ENCODE measurements at regions not wholly inside any gene's neighbourhood (a gene's known extent, or its start where the extent isn't known, plus 50 kb on each side); places are given as distances from the start of the nearest gene placed in this dataset.

GRCh38 chr10:84706431-84706830 is 378.0 kb downstream of the CCSER2 start:
- no peak overlapping the region for H3K4me3 ChIP-seq
- no peaks in the 10 kb centered on the region for H3K9me3 ChIP-seq
- H3K27me3 ChIP-seq, result no peaks in the 10 kb centered on the region
- no peak for ATAC-seq
- no peak for DNase-seq
- no peaks in the 10 kb centered on the region for H3K36me3 ChIP-seq
- no peaks in the 10 kb centered on the region for H3K4me1 ChIP-seq
- no peak overlapping the region for H3K27ac ChIP-seq
- TF ChIP-seq CTCF (IDR thresholded peaks at IDR 0.05), result no peak
- intact Hi-C loops (cut with DNase I), result no loop called here

GRCh38 chr10:84706875-84707274 is 378.5 kb downstream of the CCSER2 start:
- intact Hi-C loops (cut with DNase I), result no loop called here
- H3K27me3 ChIP-seq, result no peaks in the 10 kb centered on the region
- no peak overlapping the region for H3K27ac ChIP-seq
- ATAC-seq (no peak), DNase-seq (no peak)
- H3K9me3 ChIP-seq, result no peaks in the 10 kb centered on the region
- no peaks in the 10 kb centered on the region for H3K36me3 ChIP-seq
- no peaks in the 10 kb centered on the region for H3K4me1 ChIP-seq
- H3K4me3 ChIP-seq, result no peak overlapping the region
- no peak for TF ChIP-seq CTCF (IDR thresholded peaks at IDR 0.05)

- intact Hi-C loops (cut with DNase I), result no loop called here
- no peaks in the 10 kb centered on the region for H3K27me3 ChIP-seq
- DNase-seq (peak in 1 of 4 donors; percentile 24), ATAC-seq (peak; percentile 90)
- H3K36me3 ChIP-seq, result no peaks in the 10 kb centered on the region
- H3K27ac ChIP-seq, result no peak overlapping the region
- H3K4me1 ChIP-seq, result no peaks in the 10 kb centered on the region
- peak in 1 of 2 donors; percentile 35 for TF ChIP-seq CTCF (IDR thresholded peaks at IDR 0.05)
- H3K4me3 ChIP-seq, result no peak overlapping the region
- H3K9me3 ChIP-seq, result no peaks in the 10 kb centered on the region
Observed at GRCh38 chr10:84715911-84716310, 387.5 kb downstream of the CCSER2 start.

GRCh38 chr10:84718877-84719616 is 390.7 kb downstream of the CCSER2 start:
- no peak for DNase-seq
- Histone ChIP-seq H3K36me3 (no peaks in the 10 kb centered on the region), H3K4me3 (no peak overlapping the region), H3K27me3 (no peaks in the 10 kb centered on the region), H3K4me1 (no peaks in the 10 kb centered on the region), H3K9me3 (no peaks in the 10 kb centered on the region), H3K27ac (no peak overlapping the region)
- no peak for TF ChIP-seq CTCF (IDR thresholded peaks at IDR 0.05)
- intact Hi-C loops (cut with DNase I), result no loop called here
- no peak for ATAC-seq

- Histone ChIP-seq H3K4me3 (no peak overlapping the region), H3K4me1 (no peaks in the 10 kb centered on the region), H3K36me3 (no peaks in the 10 kb centered on the region), H3K27ac (no peak overlapping the region), H3K27me3 (no peaks in the 10 kb centered on the region), H3K9me3 (no peaks in the 10 kb centered on the region)
- DNase-seq (no peak), ATAC-seq (no peak)
- intact Hi-C loops (cut with DNase I), result no loop called here
- TF ChIP-seq CTCF (IDR thresholded peaks at IDR 0.05), result no peak
Observed at GRCh38 chr10:84719687-84720086, 391.3 kb downstream of the CCSER2 start.

Measured in left lung (tissue), 4 donors.